GM12878 (cell line): ENCODE measurements at regions not wholly inside any gene's neighbourhood (a gene's known extent, or its start where the extent isn't known, plus 50 kb on each side); places are given as distances from the start of the nearest gene placed in this dataset.
"Not testable (repeated sequence)": the region's sequence is repeated elsewhere in the genome, so short reads cannot be mapped to it uniquely, and the experiment has no call there.

Experiments used
- ATAC-seq: fragments of 200-7000 bp; cut with Tn5 transposase; 3 replicates; pipeline ENCODE4 v1.9.1; 2020; ENCODE audit warnings: mild to moderate bottlenecking, moderate library complexity
- BruUV-seq: library from RNA; stranded (reverse); fragments of 400-500 nt; replicated peaks from 2 replicates; lab custom pipeline; 2021; lab: Mats Ljungman, UMichigan
- CTCF ChIA-PET: fragments of 300-600 bp; sonication (Branson Sonifier 250); formaldehyde crosslinking; extraction: SDS; loops from one replicate; lab custom pipeline; 2021; ENCODE audit warnings: inconsistent platforms; lab: Yijun Ruan, JAX
- POLR2A ChIA-PET: fragments of 350-600 bp; formaldehyde crosslinking; extraction: SDS; loops from one replicate; lab custom pipeline; 2021; ENCODE audit warnings: inconsistent platforms; lab: Charles Lee
- RAD21 ChIA-PET: fragments of 300-600 bp; sonication (Branson Sonifier 250); formaldehyde crosslinking; loops from one replicate; lab custom pipeline; 2023; ENCODE audit warnings: antibody characterized with exemption; ENCODE audit not compliant: unreplicated experiment; lab: Charles Lee
- SMC1A ChIA-PET: fragments of 300-600 bp; sonication (Branson Sonifier 250); formaldehyde crosslinking; loops from one replicate; lab custom pipeline; 2023; ENCODE audit not compliant: unreplicated experiment, uncharacterized antibody; lab: Charles Lee
- DNase-seq: peaks from one replicate; pipeline ENCODE4 v3.0.0-alpha.2; 2011; ENCODE audit warnings: low read depth, low spot score
- FAIRE-seq: peaks from 3 replicates; lab custom pipeline; 2011; peaks lifted over from hg19 to GRCh38; lab: Jason Lieb, UNC
- H2AFZ ChIP-seq: 2 replicates; pipeline ENCODE4 v1.6.0; 2011; ENCODE audit warnings: low read depth, low read length, control low read depth; ENCODE audit not compliant: control insufficient read depth
- H3K27ac ChIP-seq: 2 replicates; pipeline ENCODE4 v1.5.1; 2011; ENCODE audit warnings: control low read depth; ENCODE audit not compliant: control insufficient read depth, insufficient read depth
- H3K27me3 ChIP-seq, 2 experiments: replicated peaks in 1 of 2; 2 replicates each; pipeline versions ENCODE4 v1.6.0 to v1.6.1; 2011; ENCODE audit warnings: low read length in 1 of 2; ENCODE audit not compliant: control insufficient read depth in 2 of 2, insufficient read depth in 2 of 2
- H3K36me3 ChIP-seq, 2 experiments: 2 replicates each; pipeline ENCODE4 v1.5.1; 2011; ENCODE audit warnings: low read length in 1 of 2; ENCODE audit not compliant: control insufficient read depth in 2 of 2, insufficient read depth in 2 of 2
- H3K4me1 ChIP-seq: 2 replicates; pipeline ENCODE4 v1.6.1; 2011; ENCODE audit warnings: mild to moderate bottlenecking, low read length, moderate library complexity, mixed read lengths; ENCODE audit not compliant: control insufficient read depth, insufficient read depth
- H3K4me2 ChIP-seq: 2 replicates; pipeline ENCODE4 v1.6.0; 2011; ENCODE audit warnings: control low read depth; ENCODE audit not compliant: control insufficient read depth, insufficient read depth
- H3K4me3 ChIP-seq: fragments of 200-600 bp; sonication (generic); 2 replicates; pipeline ENCODE4 v1.5.1; 2016
- H3K79me2 ChIP-seq: 2 replicates; pipeline ENCODE4 v1.6.0; 2011; ENCODE audit warnings: low read length; ENCODE audit not compliant: control insufficient read depth, insufficient read depth
- H3K9ac ChIP-seq: 2 replicates; pipeline ENCODE4 v1.8.0; 2011; ENCODE audit warnings: low read length, control low read depth, mixed read lengths; ENCODE audit not compliant: control insufficient read depth, insufficient read depth
- H3K9me3 ChIP-seq: replicated peaks from 3 replicates; pipeline ENCODE4 v1.5.1; 2011; ENCODE audit warnings: mild to moderate bottlenecking, low read length; ENCODE audit not compliant: control insufficient read depth, insufficient read depth
- H4K20me1 ChIP-seq: 2 replicates; pipeline ENCODE4 v1.6.0; 2011; ENCODE audit not compliant: control insufficient read depth, insufficient read depth
- SMAD5 ChIP-seq: IDR thresholded peaks from 2 replicates; pipeline ENCODE4 v1.6.1; 2016; ENCODE audit warnings: antibody characterized with exemption, low read depth
- WGBS: methylation state at CpG from one replicate; pipeline ENCODE4 v1.1.6; 2016; ENCODE audit warnings: low lambda C conversion rate; ENCODE audit not compliant: insufficient replicate concordance, insufficient coverage; ENCODE audit errors: missing lambda C conversion rate; 5-methylcytosine and 5-hydroxymethylcytosine counted together
- in situ Hi-C: fragments of 300-500 bp; cut with MboI; formaldehyde crosslinking; loops from 9 replicates; pipeline ENCODE4 v1.14.3; 2018; ENCODE audit warnings: mixed read lengths
- intact Hi-C: fragments of 100-400 bp; cut with micrococcal nuclease; formaldehyde crosslinking; loops from one replicate; pipeline ENCODE4 v1.14.2; 2022; ENCODE audit not compliant: unreplicated experiment

GRCh38 chr15:62907275-62907674 lies 135.3 kb upstream of the TPM1 start:
- Histone ChIP-seq H3K4me2 (no peak overlapping the region), H3K27ac (no peak overlapping the region), H3K4me1 (no peaks in the 10 kb centered on the region), H2AFZ (no peak overlapping the region), H3K4me3 (no peak overlapping the region), H3K79me2 (no peaks in the 10 kb centered on the region), H3K9me3 (no peaks in the 10 kb centered on the region), H3K27me3 (peaks cover 0 to 5% of the 10 kb centered on the region in 2 experiments; a peak in 2 of 4 replicates), H4K20me1 (no peaks in the 10 kb centered on the region), H3K36me3 (no peaks in the 10 kb centered on the region), H3K9ac (no peak overlapping the region)
- TF ChIP-seq SMAD5 = no peak
- CTCF ChIA-PET = no interaction called here
- 17% methylated on average over 8 of the region's 8 CpGs for WGBS
- FAIRE-seq (no peak), DNase-seq (no peak), ATAC-seq (no peak)
- intact Hi-C loops = no loop called here
- SMC1A ChIA-PET = no interaction called here
- BruUV-seq = no TSS peak
- RAD21 ChIA-PET = no interaction called here
- POLR2A ChIA-PET = interaction anchor here (0.7 kb wide), 1 partner anchor 12 kb away, joined by 3 read pairs; no protein-coding TSS in a partner anchor
- in situ Hi-C loops = no loop called here

GRCh38 chr15:62908341-62908740 lies 134.2 kb upstream of the TPM1 start:
- FAIRE-seq, H4K20me1 ChIP-seq, in situ Hi-C loops, H3K27ac ChIP-seq, H3K9me3 ChIP-seq, H3K9ac ChIP-seq, SMC1A ChIA-PET, H3K79me2 ChIP-seq, POLR2A ChIA-PET, DNase-seq, ATAC-seq, RAD21 ChIA-PET, intact Hi-C loops, CTCF ChIA-PET, BruUV-seq, H3K4me3 ChIP-seq, H3K4me1 ChIP-seq, H3K4me2 ChIP-seq, H3K36me3 ChIP-seq, H3K27me3 ChIP-seq, H2AFZ ChIP-seq: not testable (repeated sequence)
- WGBS = 42% methylated on average over 5 of the region's 5 CpGs
